Astrocyte (in vitro differentiated cells and primary cell): ENCODE measurements at regions not wholly inside any gene's neighbourhood (a gene's known extent, or its start where the extent isn't known, plus 50 kb on each side); places are given as distances from the start of the nearest gene placed in this dataset.

ENCODE experiments used
- DNase-seq: peaks from one replicate; pipeline ENCODE4 v3.0.0-alpha.2; 2010; ENCODE audit warnings: low read depth
- FAIRE-seq: peaks from 2 replicates; lab custom pipeline; 2011; peaks lifted over from hg19 to GRCh38; lab: Jason Lieb, UNC
- H2AFZ ChIP-seq: 2 replicates; pipeline ENCODE4 v1.6.0; 2012; ENCODE audit warnings: low read depth, low read length, inconsistent platforms
- H3K27ac ChIP-seq: 2 replicates; pipeline ENCODE4 v1.5.1; 2011; ENCODE audit warnings: low read depth, low read length, inconsistent platforms
- H3K27me3 ChIP-seq: 2 replicates; pipeline ENCODE4 v1.6.0; 2011; ENCODE audit warnings: low read length, inconsistent platforms; ENCODE audit not compliant: insufficient read depth
- H3K36me3 ChIP-seq: 2 replicates; pipeline ENCODE4 v1.5.1; 2011; ENCODE audit warnings: low read length, inconsistent platforms; ENCODE audit not compliant: insufficient read depth
- H3K4me1 ChIP-seq: 2 replicates; pipeline ENCODE4 v1.5.1; 2011; ENCODE audit warnings: low read length, inconsistent platforms; ENCODE audit not compliant: insufficient read depth
- H3K4me2 ChIP-seq: 2 replicates; pipeline ENCODE4 v1.6.0; 2012; ENCODE audit warnings: low read length, inconsistent platforms
- H3K4me3 ChIP-seq: 2 replicates; pipeline ENCODE4 v1.5.1; 2011; ENCODE audit warnings: low read depth, mild to moderate bottlenecking, low read length, inconsistent platforms; ENCODE audit not compliant: insufficient read depth
- H3K79me2 ChIP-seq: 2 replicates; pipeline ENCODE4 v1.6.0; 2012; ENCODE audit warnings: mild to moderate bottlenecking, low read length, inconsistent platforms; ENCODE audit not compliant: insufficient read depth
- H3K9ac ChIP-seq: 2 replicates; pipeline ENCODE4 v1.6.0; 2012; ENCODE audit warnings: mild to moderate bottlenecking, low read length, inconsistent platforms
- H3K9me3 ChIP-seq: 2 replicates; pipeline ENCODE4 v1.5.1; 2012; ENCODE audit warnings: low read depth, mild to moderate bottlenecking, low read length, inconsistent platforms; ENCODE audit not compliant: insufficient read depth
- H4K20me1 ChIP-seq: 2 replicates; pipeline ENCODE4 v1.6.0; 2012; ENCODE audit warnings: low read length, inconsistent platforms; ENCODE audit not compliant: insufficient read depth
- H3K27ac Mint-ChIP-seq: one replicate; pipeline ENCODE4 v1.8.0; 2021; ENCODE audit warnings: mild to moderate bottlenecking, mixed read lengths; ENCODE audit not compliant: unreplicated experiment
- H3K27me3 Mint-ChIP-seq: one replicate; pipeline ENCODE4 v1.8.0; 2021; ENCODE audit warnings: low read depth, mixed read lengths; ENCODE audit not compliant: unreplicated experiment
- H3K36me3 Mint-ChIP-seq: one replicate; pipeline ENCODE4 v1.8.0; 2021; ENCODE audit warnings: low read depth, mixed read lengths; ENCODE audit not compliant: unreplicated experiment
- H3K4me1 Mint-ChIP-seq: one replicate; pipeline ENCODE4 v1.8.0; 2021; ENCODE audit warnings: low read depth, mixed read lengths; ENCODE audit not compliant: unreplicated experiment
- H3K4me3 Mint-ChIP-seq: one replicate; pipeline ENCODE4 v1.8.0; 2021; ENCODE audit warnings: mild to moderate bottlenecking, moderate library complexity, mixed read lengths; ENCODE audit not compliant: unreplicated experiment
- H3K9me3 Mint-ChIP-seq: one replicate; pipeline ENCODE4 v1.8.0; 2021; ENCODE audit warnings: mild to moderate bottlenecking, mixed read lengths; ENCODE audit not compliant: unreplicated experiment
- CTCF ChIP-seq: IDR thresholded peaks from 2 replicates; pipeline ENCODE4 v1.5.1; 2011; ENCODE audit warnings: low read depth, mild to moderate bottlenecking, inconsistent platforms, low read length, moderate library complexity; ENCODE audit not compliant: insufficient read depth
- EZH2 ChIP-seq: IDR thresholded peaks from 2 replicates; pipeline ENCODE4 v1.6.1; 2012; ENCODE audit warnings: mild to moderate bottlenecking, low read length, inconsistent platforms; ENCODE audit not compliant: insufficient read depth

- Histone ChIP-seq H2AFZ (no peak overlapping the region), H3K79me2 (no peaks in the 10 kb centered on the region), H3K9me3 (no peaks in the 10 kb centered on the region), H3K4me2 (no peak overlapping the region), H3K4me3 (no peak overlapping the region), H4K20me1 (no peaks in the 10 kb centered on the region), H3K9ac (no peak overlapping the region), H3K27me3 (peaks cover 13% of the 10 kb centered on the region), H3K27ac (no peak overlapping the region), H3K36me3 (no peaks in the 10 kb centered on the region), H3K4me1 (no peaks in the 10 kb centered on the region)
- H3K4me1 Mint-ChIP-seq, result no peaks in the 10 kb centered on the region
- no peak for TF ChIP-seq EZH2
- no peak for TF ChIP-seq CTCF
- FAIRE-seq (no peak), DNase-seq (no peak)
- no peak overlapping the region for H3K4me3 Mint-ChIP-seq
- H3K27me3 Mint-ChIP-seq, result peaks cover 40% of the 10 kb centered on the region
- H3K9me3 Mint-ChIP-seq, result peaks cover 2% of the 10 kb centered on the region
- no peaks in the 10 kb centered on the region for H3K36me3 Mint-ChIP-seq
- H3K27ac Mint-ChIP-seq, result no peak overlapping the region
Measured at GRCh38 chr16:89040391-89040790, 53.3 kb upstream of the ACSF3 start.

GRCh38 chr16:89040861-89041570, 52.6 kb upstream of the ACSF3 start:
- Histone ChIP-seq H2AFZ (no peak overlapping the region), H3K4me3 (no peak overlapping the region), H3K27ac (no peak overlapping the region), H3K4me1 (no peaks in the 10 kb centered on the region), H3K4me2 (no peak overlapping the region), H3K27me3 (peaks cover 14% of the 10 kb centered on the region), H3K79me2 (no peaks in the 10 kb centered on the region), H3K36me3 (no peaks in the 10 kb centered on the region), H3K9ac (no peak overlapping the region), H4K20me1 (no peaks in the 10 kb centered on the region), H3K9me3 (no peaks in the 10 kb centered on the region)
- TF ChIP-seq EZH2 (no peak), CTCF (no peak)
- FAIRE-seq, result no peak
- no peaks in the 10 kb centered on the region for H3K36me3 Mint-ChIP-seq
- no peaks in the 10 kb centered on the region for H3K4me1 Mint-ChIP-seq
- H3K27ac Mint-ChIP-seq, result no peak overlapping the region
- no peak for DNase-seq
- peaks cover 2% of the 10 kb centered on the region for H3K9me3 Mint-ChIP-seq
- H3K4me3 Mint-ChIP-seq, result no peak overlapping the region
- peaks cover 43% of the 10 kb centered on the region for H3K27me3 Mint-ChIP-seq
